ENCODE measurements at regions not wholly inside any gene's neighbourhood (a gene's known extent, or its start where the extent isn't known, plus 50 kb on each side); places are given as distances from the start of the nearest gene placed in this dataset.
"Not testable (repeated sequence)": the region's sequence is repeated elsewhere in the genome, so short reads cannot be mapped to it uniquely, and the experiment has no call there.

- no peak for DNase-seq
Measured at GRCh38 chr16:22659933-22660332, 149.2 kb downstream of the NPIPB5 start.

- no peak for DNase-seq
Measured at GRCh38 chr16:22660441-22661160, 149.9 kb downstream of the NPIPB5 start.

- DNase-seq: no peak
Measured at GRCh38 chr16:22661161-22661647, 150.5 kb downstream of the NPIPB5 start.

GRCh38 chr16:22662958-22663357 is 151.0 kb upstream of the HS3ST2 start:
- not testable (repeated sequence) for DNase-seq

GRCh38 chr16:22663389-22664064 is 150.4 kb upstream of the HS3ST2 start:
- no peak for DNase-seq

- no peak for DNase-seq
Measured at GRCh38 chr16:22664132-22664531, 149.8 kb upstream of the HS3ST2 start.

- no peak for DNase-seq
Measured at GRCh38 chr16:22664561-22664997, 149.4 kb upstream of the HS3ST2 start.

GRCh38 chr16:22665048-22665797 is 148.7 kb upstream of the HS3ST2 start:
- DNase-seq: no peak

- DNase-seq: no peak
Measured at GRCh38 chr16:22665803-22666202, 148.2 kb upstream of the HS3ST2 start.

GRCh38 chr16:22668318-22668717 is 145.6 kb upstream of the HS3ST2 start:
- no peak for DNase-seq

GRCh38 chr16:22670044-22670536 is 143.9 kb upstream of the HS3ST2 start:
- DNase-seq: no peak

- DNase-seq: no peak
Measured at GRCh38 chr16:22670551-22671041, 143.4 kb upstream of the HS3ST2 start.

- peak; percentile 16 for DNase-seq
Measured at GRCh38 chr16:22671301-22672076, 142.5 kb upstream of the HS3ST2 start.

GRCh38 chr16:22672830-22673210 is 141.1 kb upstream of the HS3ST2 start:
- no peak for DNase-seq

- DNase-seq: no peak
Measured at GRCh38 chr16:22673421-22673831, 140.5 kb upstream of the HS3ST2 start.

GRCh38 chr16:22674832-22675191 is 139.2 kb upstream of the HS3ST2 start:
- DNase-seq: no peak

GRCh38 chr16:22675745-22676540 is 138.0 kb upstream of the HS3ST2 start:
- no peak for DNase-seq

- DNase-seq: no peak
Measured at GRCh38 chr16:22677024-22677830, 136.7 kb upstream of the HS3ST2 start.

- DNase-seq: no peak
Measured at GRCh38 chr16:22678311-22678710, 135.7 kb upstream of the HS3ST2 start.

- DNase-seq: no peak
Measured at GRCh38 chr16:22681554-22682291, 132.2 kb upstream of the HS3ST2 start.

All from fibroblast of skin of right biceps (primary cell).